ENCODE measurements at regions not wholly inside any gene's neighbourhood (a gene's known extent, or its start where the extent isn't known, plus 50 kb on each side); places are given as distances from the start of the nearest gene placed in this dataset.

GRCh38 chr11:24437123-24437522, 59.7 kb upstream of the LUZP2 start:
- TF ChIP-seq CTCF (conservative IDR thresholded peaks at IDR 0.05; ENCODE audit: low read depth, low read length): no peak
- no peak for DNase-seq (ENCODE audit: low read depth)
- H3K4me3 ChIP-seq (ENCODE audit: low read length): no peak overlapping the region

Data from retinal pigment epithelial cell (primary cell).